ENCODE measurements at regions not wholly inside any gene's neighbourhood (a gene's known extent, or its start where the extent isn't known, plus 50 kb on each side); places are given as distances from the start of the nearest gene placed in this dataset.
"Not testable (repeated sequence)": the region's sequence is repeated elsewhere in the genome, so short reads cannot be mapped to it uniquely, and the experiment has no call there.

GRCh38 chr5:99030906-99031440, 102.2 kb upstream of the CHD1 start:
- ATAC-seq, result no peak
- intact Hi-C loops (cut with micrococcal nuclease), result no loop called here
- TF ChIP-seq CTCF (IDR thresholded peaks at IDR 0.05), result no peak
- POLR2A ChIA-PET, result no interaction called here
- no peaks in the 10 kb centered on the region for H3K27me3 Mint-ChIP-seq
- H3K4me3 Mint-ChIP-seq, result no peak overlapping the region
- H3K4me1 Mint-ChIP-seq (ENCODE audit: low read depth), result peaks cover 61% of the 10 kb centered on the region
- CTCF ChIA-PET, result interaction anchor here (3.0 kb wide), 1 partner anchor 31 kb away, joined by 12 read pairs; no protein-coding TSS in a partner anchor
- H3K27ac Mint-ChIP-seq, result no peak overlapping the region
- H3K36me3 Mint-ChIP-seq (ENCODE audit: low read depth), result no peaks in the 10 kb centered on the region
- H3K9me3 Mint-ChIP-seq, result no peaks in the 10 kb centered on the region
- no peak for DNase-seq

GRCh38 chr5:99029172-99029571, 100.4 kb upstream of the CHD1 start:
- DNase-seq (no peak), ATAC-seq (no peak)
- intact Hi-C loops (cut with micrococcal nuclease), result loop anchor here (5.0 kb wide), 1 partner anchor 102 kb away; the partner anchor contains the start of gene CHD1
- H3K27ac Mint-ChIP-seq, result no peak overlapping the region
- ChIA-PET POLR2A (interaction anchor here (1.4 kb wide), 1 partner anchor 116 kb away, joined by 4 read pairs; no protein-coding TSS in a partner anchor), CTCF (interaction anchor here (1.3 to 1.6 kb wide), 2 partner anchors 96 to 124 kb away, joined by 3 to 4 read pairs; no protein-coding TSS in a partner anchor)
- no peaks in the 10 kb centered on the region for H3K36me3 Mint-ChIP-seq (ENCODE audit: low read depth)
- H3K27me3 Mint-ChIP-seq, result no peaks in the 10 kb centered on the region
- no peaks in the 10 kb centered on the region for H3K9me3 Mint-ChIP-seq
- peaks cover 52% of the 10 kb centered on the region for H3K4me1 Mint-ChIP-seq (ENCODE audit: low read depth)
- TF ChIP-seq CTCF (IDR thresholded peaks at IDR 0.05), result no peak
- no peak overlapping the region for H3K4me3 Mint-ChIP-seq

GRCh38 chr5:99028170-99028569, 99.4 kb upstream of the CHD1 start:
- ChIA-PET POLR2A (interaction anchor here (0.8 to 2.1 kb wide), 3 partner anchors 89 to 123 kb away, joined by 3 to 11 read pairs (median 4); partner anchors contain the start of gene CHD1), CTCF (interaction anchor here (1.3 to 1.6 kb wide), 2 partner anchors 95 to 123 kb away, joined by 3 to 4 read pairs; no protein-coding TSS in a partner anchor)
- H3K4me3 Mint-ChIP-seq; H3K9me3 Mint-ChIP-seq; ATAC-seq; H3K27me3 Mint-ChIP-seq; DNase-seq; H3K36me3 Mint-ChIP-seq (ENCODE audit: low read depth): not testable (repeated sequence)
- Mint-ChIP-seq H3K27ac (peak overlapping the region; percentile 10), H3K4me1 (ENCODE audit: low read depth) (peaks cover 46% of the 10 kb centered on the region)
- intact Hi-C loops (cut with micrococcal nuclease), result loop anchor here (5.0 kb wide), 1 partner anchor 101 kb away; the partner anchor contains the start of gene CHD1

GRCh38 chr5:99025298-99026045, 96.7 kb upstream of the CHD1 start:
- Mint-ChIP-seq H3K4me3 (no peak overlapping the region), H3K4me1 (ENCODE audit: low read depth) (peaks cover 25% of the 10 kb centered on the region), H3K27me3 (no peaks in the 10 kb centered on the region), H3K36me3 (ENCODE audit: low read depth) (no peaks in the 10 kb centered on the region), H3K27ac (no peak overlapping the region), H3K9me3 (no peaks in the 10 kb centered on the region)
- no peak for TF ChIP-seq CTCF (IDR thresholded peaks at IDR 0.05)
- POLR2A ChIA-PET, result interaction anchor here (1.2 to 1.5 kb wide), 3 partner anchors 92 to 96 kb away, joined by 3 read pairs; partner anchors contain the start of gene CHD1
- ATAC-seq, result no peak
- intact Hi-C loops (cut with micrococcal nuclease), result loop anchor here (5.0 kb wide), 1 partner anchor 98 kb away; the partner anchor contains the start of gene CHD1
- no peak for DNase-seq
- CTCF ChIA-PET, result interaction anchor here (0.6 to 1.1 kb wide), 2 partner anchors 10 to 102 kb away, joined by 3 read pairs; no protein-coding TSS in a partner anchor

GRCh38 chr5:99023330-99023729, 94.5 kb upstream of the CHD1 start:
- no peak overlapping the region for H3K4me3 Mint-ChIP-seq
- H3K36me3 Mint-ChIP-seq (ENCODE audit: low read depth), result no peaks in the 10 kb centered on the region
- intact Hi-C loops (cut with micrococcal nuclease), result no loop called here
- no peaks in the 10 kb centered on the region for H3K9me3 Mint-ChIP-seq
- DNase-seq (no peak), ATAC-seq (no peak)
- no peak overlapping the region for H3K27ac Mint-ChIP-seq
- no peaks in the 10 kb centered on the region for H3K27me3 Mint-ChIP-seq
- peaks cover 20% of the 10 kb centered on the region for H3K4me1 Mint-ChIP-seq (ENCODE audit: low read depth)
- ChIA-PET CTCF (interaction anchor here (1.0 kb wide), 1 partner anchor 9 kb away, joined by 3 read pairs; no protein-coding TSS in a partner anchor), POLR2A (no interaction called here)
- TF ChIP-seq CTCF (IDR thresholded peaks at IDR 0.05), result no peak

All from activated CD8-positive, alpha-beta T cell treated with anti-CD3 and anti-CD28 coated beads for 36 hours (primary cell).